ENCODE measurements at regions not wholly inside any gene's neighbourhood (a gene's known extent, or its start where the extent isn't known, plus 50 kb on each side); places are given as distances from the start of the nearest gene placed in this dataset.

GRCh38 chr17:27985736-27986399 lies 56.6 kb upstream of the NLK start:
- DNase-seq (ENCODE audit: low read depth) = no peak
- TF ChIP-seq CTCF (conservative IDR thresholded peaks at IDR 0.05; ENCODE audit: low read depth, low read length) = no peak
- no peak overlapping the region for H3K4me3 ChIP-seq (ENCODE audit: low read depth, low read length)

GRCh38 chr17:27986805-27987684 lies 55.4 kb upstream of the NLK start:
- TF ChIP-seq CTCF (conservative IDR thresholded peaks at IDR 0.05; ENCODE audit: low read depth, low read length) = no peak
- no peak overlapping the region for H3K4me3 ChIP-seq (ENCODE audit: low read depth, low read length)
- no peak for DNase-seq (ENCODE audit: low read depth)

DNA sequence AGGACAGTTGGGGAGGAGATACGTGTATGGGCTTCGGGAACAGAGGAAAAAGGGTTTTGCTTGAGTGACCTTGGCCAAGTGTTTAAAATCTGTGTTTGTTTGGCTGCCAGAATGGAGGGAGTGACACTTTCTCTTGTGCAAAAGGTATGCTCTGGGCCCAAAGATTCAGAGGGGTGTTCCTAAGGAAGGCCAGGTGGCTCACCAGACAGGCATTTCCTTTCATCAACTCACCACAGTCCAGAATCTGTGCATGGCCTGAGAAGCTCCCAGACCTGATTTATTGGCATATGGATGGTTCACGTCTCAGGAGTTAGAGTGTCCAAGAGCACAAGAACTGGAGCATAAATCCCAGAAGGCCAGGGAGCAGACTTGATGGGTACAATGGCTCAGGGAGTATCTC lies 53.4 kb upstream of the NLK start:
- no peak overlapping the region for H3K4me3 ChIP-seq (ENCODE audit: low read depth, low read length)
- no peak for DNase-seq (ENCODE audit: low read depth)
- TF ChIP-seq CTCF (conservative IDR thresholded peaks at IDR 0.05; ENCODE audit: low read depth, low read length) = no peak

GRCh38 chr17:27990100-27990499 lies 52.4 kb upstream of the NLK start:
- no peak overlapping the region for H3K4me3 ChIP-seq (ENCODE audit: low read depth, low read length)
- TF ChIP-seq CTCF (conservative IDR thresholded peaks at IDR 0.05; ENCODE audit: low read depth, low read length) = no peak
- DNase-seq (ENCODE audit: low read depth) = no peak

DNA sequence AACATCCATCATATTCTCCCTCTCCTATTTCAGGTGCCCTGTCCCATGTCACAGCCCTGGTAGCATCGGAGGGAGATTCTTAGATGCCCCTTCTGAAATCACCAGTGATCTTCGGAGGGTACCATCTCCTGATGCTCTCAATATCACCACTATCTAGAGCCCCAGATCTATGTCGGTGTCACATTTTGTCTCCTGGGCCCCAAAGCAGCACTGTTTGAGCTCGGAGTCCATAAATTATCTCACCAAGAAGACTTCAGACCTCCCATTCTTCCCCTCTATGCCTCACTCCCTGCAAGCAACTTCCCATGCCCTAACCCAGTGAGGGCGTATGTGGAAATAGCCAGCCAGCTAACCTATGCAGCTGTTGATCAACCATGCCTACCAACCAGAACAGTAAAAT lies 51.5 kb upstream of the NLK start:
- H3K4me3 ChIP-seq (ENCODE audit: low read depth, low read length) = no peak overlapping the region
- no peak for TF ChIP-seq CTCF (conservative IDR thresholded peaks at IDR 0.05; ENCODE audit: low read depth, low read length)
- no peak for DNase-seq (ENCODE audit: low read depth)

DNA sequence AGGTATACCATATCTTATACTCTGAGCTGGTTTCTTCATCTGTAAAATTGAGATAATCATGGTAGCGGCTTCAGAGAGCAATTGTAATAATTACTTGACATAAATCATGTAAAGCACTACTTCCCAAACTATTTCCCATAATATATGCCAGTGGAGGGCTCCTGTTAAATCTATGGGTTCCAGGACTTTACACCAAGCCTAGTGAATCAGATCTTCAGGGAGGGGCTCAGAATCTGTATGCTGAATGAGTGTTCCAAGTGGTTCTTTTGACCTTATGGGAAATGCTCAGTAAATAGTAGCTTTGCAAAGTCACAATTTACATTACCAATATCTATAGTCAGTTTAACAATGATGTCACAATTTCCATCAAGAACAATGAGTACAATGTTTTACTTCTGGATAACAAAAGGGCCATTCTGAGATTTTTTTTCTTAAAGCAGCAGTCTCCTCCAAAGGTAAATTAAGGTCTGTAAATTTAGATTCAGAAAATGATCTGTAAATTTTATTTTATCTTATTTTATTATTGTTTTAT lies 50.9 kb upstream of the NLK start:
- no peak for TF ChIP-seq CTCF (conservative IDR thresholded peaks at IDR 0.05; ENCODE audit: low read depth, low read length)
- H3K4me3 ChIP-seq (ENCODE audit: low read depth, low read length) = no peak overlapping the region

More for the DNA sequence above, 50.9 kb upstream of the NLK start:
- no peak for DNase-seq (ENCODE audit: low read depth)
